ENCODE measurements at regions not wholly inside any gene's neighbourhood (a gene's known extent, or its start where the extent isn't known, plus 50 kb on each side); places are given as distances from the start of the nearest gene placed in this dataset.
"Not testable (repeated sequence)": the region's sequence is repeated elsewhere in the genome, so short reads cannot be mapped to it uniquely, and the experiment has no call there.

DNA sequence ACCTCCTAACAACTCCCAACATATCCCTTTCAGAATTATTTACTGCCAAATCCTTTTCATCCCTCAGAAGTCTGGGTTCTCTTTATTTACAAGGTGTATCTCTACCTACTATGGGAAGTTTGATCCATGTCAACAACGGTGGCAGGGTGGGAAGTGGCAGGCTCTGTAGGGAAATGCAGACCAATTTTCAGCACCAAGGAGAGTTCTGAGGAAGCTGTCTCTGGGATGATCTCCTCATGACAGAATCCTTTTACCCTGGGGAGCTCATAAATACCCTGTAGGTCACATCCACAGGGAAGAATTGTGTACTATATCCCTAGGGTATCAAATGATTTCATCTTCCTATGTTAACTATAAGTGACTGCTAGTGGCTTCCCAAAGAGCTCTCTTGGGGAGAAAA lies 107.8 kb upstream of the NEK6 start:
- Histone ChIP-seq H3K9me3 (ENCODE audit: insufficient read depth, low read length, severe bottlenecking) (no peaks in the 10 kb centered on the region), H3K4me1 (ENCODE audit: insufficient read depth, low read length) (no peaks in the 10 kb centered on the region), H4K20me1 (ENCODE audit: insufficient read depth, low read length) (no peaks in the 10 kb centered on the region), H3K4me2 (ENCODE audit: insufficient read depth, low read length) (no peak overlapping the region), H3K36me3 (ENCODE audit: insufficient read depth, low read length) (no peaks in the 10 kb centered on the region), H2AFZ (ENCODE audit: low read depth, low read length) (no peak overlapping the region), H3K79me2 (ENCODE audit: insufficient read depth, low read length) (no peaks in the 10 kb centered on the region), H3K27ac (ENCODE audit: low read length) (no peak overlapping the region), H3K4me3 (ENCODE audit: low read depth in 1 of 2, low read length in 2 of 2) (no peak overlapping the region), H3K27me3 (ENCODE audit: insufficient read depth, low read length, poor library complexity) (no peaks in the 10 kb centered on the region), H3K9ac (ENCODE audit: low read depth, low read length) (no peak overlapping the region)
- DNase-seq (no peak), ATAC-seq (ENCODE audit: insufficient read depth, low read depth) (no peak)
- no peak for TF ChIP-seq EZH2 (IDR thresholded peaks at IDR 0.05; ENCODE audit: borderline replicate concordance, low read depth, low read length, severe bottlenecking)
- TF ChIP-seq, protein P1, sequence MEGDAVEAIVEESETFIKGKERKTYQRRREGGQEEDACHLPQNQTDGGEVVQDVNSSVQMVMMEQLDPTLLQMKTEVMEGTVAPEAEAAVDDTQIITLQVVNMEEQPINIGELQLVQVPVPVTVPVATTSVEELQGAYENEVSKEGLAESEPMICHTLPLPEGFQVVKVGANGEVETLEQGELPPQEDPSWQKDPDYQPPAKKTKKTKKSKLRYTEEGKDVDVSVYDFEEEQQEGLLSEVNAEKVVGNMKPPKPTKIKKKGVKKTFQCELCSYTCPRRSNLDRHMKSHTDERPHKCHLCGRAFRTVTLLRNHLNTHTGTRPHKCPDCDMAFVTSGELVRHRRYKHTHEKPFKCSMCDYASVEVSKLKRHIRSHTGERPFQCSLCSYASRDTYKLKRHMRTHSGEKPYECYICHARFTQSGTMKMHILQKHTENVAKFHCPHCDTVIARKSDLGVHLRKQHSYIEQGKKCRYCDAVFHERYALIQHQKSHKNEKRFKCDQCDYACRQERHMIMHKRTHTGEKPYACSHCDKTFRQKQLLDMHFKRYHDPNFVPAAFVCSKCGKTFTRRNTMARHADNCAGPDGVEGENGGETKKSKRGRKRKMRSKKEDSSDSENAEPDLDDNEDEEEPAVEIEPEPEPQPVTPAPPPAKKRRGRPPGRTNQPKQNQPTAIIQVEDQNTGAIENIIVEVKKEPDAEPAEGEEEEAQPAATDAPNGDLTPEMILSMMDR (IDR thresholded peaks at IDR 0.05; ENCODE audit: borderline replicate concordance, extremely low read depth, low read length, poor library complexity, severe bottlenecking), result no peak

DNA sequence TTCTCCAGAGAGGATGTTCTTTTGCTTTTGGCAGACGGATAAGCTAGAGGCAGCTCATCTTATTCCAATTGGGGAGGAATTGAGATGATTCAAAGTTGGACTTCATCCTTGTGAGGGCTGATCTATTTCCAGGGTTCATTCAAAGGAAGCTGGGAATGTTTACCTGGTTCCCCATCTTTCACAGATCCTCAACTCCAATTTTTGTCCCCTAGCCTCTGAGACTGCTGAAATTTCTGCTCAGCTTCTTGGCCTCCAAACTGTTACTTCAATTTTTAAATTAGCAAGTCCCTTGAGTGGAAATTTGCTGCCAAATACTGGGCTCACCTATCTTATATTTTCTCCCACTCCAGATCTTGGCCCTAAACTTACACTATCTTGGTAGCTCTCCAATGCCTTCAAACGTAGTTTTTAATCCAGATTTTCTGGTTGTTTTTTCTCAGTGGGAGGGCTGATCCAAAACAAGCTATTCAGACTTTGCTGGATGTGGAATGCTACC lies 93.9 kb upstream of the NEK6 start:
- no peak for DNase-seq
- H3K27me3 ChIP-seq (ENCODE audit: insufficient read depth, low read length, poor library complexity), result no peaks in the 10 kb centered on the region
- H4K20me1 ChIP-seq (ENCODE audit: insufficient read depth, low read length), result no peaks in the 10 kb centered on the region
- no peak overlapping the region for H3K4me3 ChIP-seq (ENCODE audit: low read depth in 1 of 2, low read length in 2 of 2)
- no peak overlapping the region for H3K9ac ChIP-seq (ENCODE audit: low read depth, low read length)
- no peak overlapping the region for H2AFZ ChIP-seq (ENCODE audit: low read depth, low read length)
- no peak overlapping the region for H3K4me2 ChIP-seq (ENCODE audit: insufficient read depth, low read length)
- H3K79me2 ChIP-seq (ENCODE audit: insufficient read depth, low read length), result no peaks in the 10 kb centered on the region
- H3K4me1 ChIP-seq (ENCODE audit: insufficient read depth, low read length), result no peaks in the 10 kb centered on the region
- H3K27ac ChIP-seq (ENCODE audit: low read length), result no peak overlapping the region
- no peaks in the 10 kb centered on the region for H3K36me3 ChIP-seq (ENCODE audit: insufficient read depth, low read length)
- no peak for ATAC-seq (ENCODE audit: insufficient read depth, low read depth)
- no peaks in the 10 kb centered on the region for H3K9me3 ChIP-seq (ENCODE audit: insufficient read depth, low read length, severe bottlenecking)
- TF ChIP-seq, protein P1 (IDR thresholded peaks at IDR 0.05; ENCODE audit: borderline replicate concordance, extremely low read depth, low read length, poor library complexity, severe bottlenecking), result no peak
- no peak for TF ChIP-seq EZH2 (IDR thresholded peaks at IDR 0.05; ENCODE audit: borderline replicate concordance, low read depth, low read length, severe bottlenecking)

GRCh38 chr9:124164811-124165210 lies 92.9 kb upstream of the NEK6 start:
- ATAC-seq (ENCODE audit: insufficient read depth, low read depth) (no peak), DNase-seq (no peak)
- Histone ChIP-seq H3K4me2 (ENCODE audit: insufficient read depth, low read length) (no peak overlapping the region), H3K27ac (ENCODE audit: low read length) (no peak overlapping the region), H2AFZ (ENCODE audit: low read depth, low read length) (no peak overlapping the region), H3K36me3 (ENCODE audit: insufficient read depth, low read length) (no peaks in the 10 kb centered on the region), H3K9ac (ENCODE audit: low read depth, low read length) (no peak overlapping the region), H4K20me1 (ENCODE audit: insufficient read depth, low read length) (no peaks in the 10 kb centered on the region), H3K79me2 (ENCODE audit: insufficient read depth, low read length) (no peaks in the 10 kb centered on the region), H3K9me3 (ENCODE audit: insufficient read depth, low read length, severe bottlenecking) (no peaks in the 10 kb centered on the region), H3K27me3 (ENCODE audit: insufficient read depth, low read length, poor library complexity) (no peaks in the 10 kb centered on the region), H3K4me3 (ENCODE audit: low read depth in 1 of 2, low read length in 2 of 2) (no peak overlapping the region), H3K4me1 (ENCODE audit: insufficient read depth, low read length) (no peaks in the 10 kb centered on the region)
- TF ChIP-seq, protein P1 (IDR thresholded peaks at IDR 0.05; ENCODE audit: borderline replicate concordance, extremely low read depth, low read length, poor library complexity, severe bottlenecking), result no peak
- no peak for TF ChIP-seq EZH2 (IDR thresholded peaks at IDR 0.05; ENCODE audit: borderline replicate concordance, low read depth, low read length, severe bottlenecking)

GRCh38 chr9:124174433-124174832 lies 83.3 kb upstream of the NEK6 start:
- Histone ChIP-seq H3K4me3 (ENCODE audit: low read depth in 1 of 2, low read length in 2 of 2) (no peak overlapping the region), H3K4me2 (ENCODE audit: insufficient read depth, low read length) (no peak overlapping the region), H3K9ac (ENCODE audit: low read depth, low read length) (no peak overlapping the region), H3K27ac (ENCODE audit: low read length) (no peak overlapping the region), H4K20me1 (ENCODE audit: insufficient read depth, low read length) (no peaks in the 10 kb centered on the region), H3K9me3 (ENCODE audit: insufficient read depth, low read length, severe bottlenecking) (no peaks in the 10 kb centered on the region), H3K4me1 (ENCODE audit: insufficient read depth, low read length) (peaks cover 6% of the 10 kb centered on the region; the same call in 1 of the 2 replicates), H3K36me3 (ENCODE audit: insufficient read depth, low read length) (no peaks in the 10 kb centered on the region), H3K79me2 (ENCODE audit: insufficient read depth, low read length) (no peaks in the 10 kb centered on the region), H3K27me3 (ENCODE audit: insufficient read depth, low read length, poor library complexity) (no peaks in the 10 kb centered on the region), H2AFZ (ENCODE audit: low read depth, low read length) (no peak overlapping the region)
- ATAC-seq (ENCODE audit: insufficient read depth, low read depth) (no peak), DNase-seq (no peak)
- TF ChIP-seq EZH2 (IDR thresholded peaks at IDR 0.05; ENCODE audit: borderline replicate concordance, low read depth, low read length, severe bottlenecking), result no peak
- TF ChIP-seq, protein P1 (IDR thresholded peaks at IDR 0.05; ENCODE audit: borderline replicate concordance, extremely low read depth, low read length, poor library complexity, severe bottlenecking), result no peak

DNA sequence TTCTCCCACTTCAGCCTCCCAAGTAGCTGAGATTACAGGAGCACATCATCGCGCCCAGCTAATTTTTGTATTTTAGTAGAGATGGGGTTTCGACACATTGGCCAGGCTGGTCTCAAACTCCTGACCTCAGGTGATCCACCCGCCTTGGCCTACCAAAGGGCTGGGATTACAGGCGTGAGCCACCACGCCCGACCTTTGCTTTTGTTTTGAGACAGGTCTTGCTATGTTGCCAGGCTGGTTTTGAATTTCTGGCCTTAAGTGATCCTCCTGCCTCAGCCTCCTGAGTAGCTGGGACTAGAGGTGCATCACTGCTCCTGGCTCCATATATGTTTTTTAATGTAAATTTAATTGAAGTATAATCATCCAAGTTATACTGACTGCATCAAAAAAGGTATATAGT lies 80.2 kb upstream of the NEK6 start:
- not testable (repeated sequence) for H3K4me2 ChIP-seq (ENCODE audit: insufficient read depth, low read length); H3K79me2 ChIP-seq (ENCODE audit: insufficient read depth, low read length); H3K9me3 ChIP-seq (ENCODE audit: insufficient read depth, low read length, severe bottlenecking); H4K20me1 ChIP-seq (ENCODE audit: insufficient read depth, low read length); DNase-seq; H3K9ac ChIP-seq (ENCODE audit: low read depth, low read length); H3K36me3 ChIP-seq (ENCODE audit: insufficient read depth, low read length); H3K27me3 ChIP-seq (ENCODE audit: insufficient read depth, low read length, poor library complexity); ATAC-seq (ENCODE audit: insufficient read depth, low read depth); H3K4me3 ChIP-seq (ENCODE audit: low read depth in 1 of 2, low read length in 2 of 2); H3K27ac ChIP-seq (ENCODE audit: low read length); H2AFZ ChIP-seq (ENCODE audit: low read depth, low read length); H3K4me1 ChIP-seq (ENCODE audit: insufficient read depth, low read length)
